Lower leg skin (tissue), 4 donors: ENCODE measurements at regions not wholly inside any gene's neighbourhood (a gene's known extent, or its start where the extent isn't known, plus 50 kb on each side); places are given as distances from the start of the nearest gene placed in this dataset.

Experiments used
- DNase-seq, 2 donors: peaks; one replicate each; pipeline ENCODE4 v3.0.0-alpha.2; 2019; ENCODE audit warnings: low spot score in 2 of 2
- H3K4me3 ChIP-seq: fragments of 200-600 bp; sonication (generic); 2 replicates; pipeline ENCODE4 v1.5.1; 2017; ENCODE audit warnings: mild to moderate bottlenecking, low read depth; ENCODE audit not compliant: poor library complexity, severe bottlenecking
- CTCF ChIP-seq, 3 donors: fragments of 450-650 bp; IDR thresholded peaks; one replicate each; pipeline ENCODE4 v1.5.1; 2016; ENCODE audit warnings: antibody characterized with exemption in 3 of 3, mild to moderate bottlenecking in 3 of 3, moderate library complexity in 2 of 3
- POLR2A ChIP-seq, 2 donors: fragments of 450-650 bp; IDR thresholded peaks; one replicate each; pipeline ENCODE4 v1.6.1; 2016 to 2017; ENCODE audit warnings: antibody characterized with exemption in 2 of 2, mild to moderate bottlenecking in 1 of 2, moderate library complexity in 1 of 2
- WGBS, 2 donors: methylation state at CpG; one replicate each; pipeline ENCODE4 v1.1.5; 2018; 5-methylcytosine and 5-hydroxymethylcytosine counted together
- intact Hi-C: fragments of 100-400 bp; cut with DNase I; formaldehyde crosslinking; loops from one replicate; pipeline ENCODE4 v1.15.0; 2023; ENCODE audit warnings: low total_unique reads

GRCh38 chr5:92554447-92555085, 1026.5 kb downstream of the NR2F1-AS1 start:
- intact Hi-C loops: no loop called here
- H3K4me3 ChIP-seq: no peak overlapping the region
- WGBS, 2 donors: 55 to 68% methylated on average over 1 of the region's 1 CpG
- TF ChIP-seq POLR2A (IDR thresholded peaks at IDR 0.05) (no peak), CTCF (IDR thresholded peaks at IDR 0.05) (no peak)
- DNase-seq: no peak

- H3K4me3 ChIP-seq: no peak overlapping the region
- TF ChIP-seq CTCF (IDR thresholded peaks at IDR 0.05): no peak
- no peak for TF ChIP-seq POLR2A (IDR thresholded peaks at IDR 0.05)
- intact Hi-C loops: no loop called here
- DNase-seq: no peak
These were observed 1027.7 kb downstream of the NR2F1-AS1 start for GRCh38 chr5:92553326-92553725.

- H3K4me3 ChIP-seq: no peak overlapping the region
- TF ChIP-seq CTCF (IDR thresholded peaks at IDR 0.05): no peak
- TF ChIP-seq POLR2A (IDR thresholded peaks at IDR 0.05): no peak
- intact Hi-C loops: no loop called here
- DNase-seq: no peak
- WGBS, 2 donors: 36 to 38% methylated on average over 8 of the region's 8 CpGs
These were observed 1028.5 kb downstream of the NR2F1-AS1 start for GRCh38 chr5:92552206-92553160.

GRCh38 chr5:92548346-92548745, 1032.7 kb downstream of the NR2F1-AS1 start:
- intact Hi-C loops: no loop called here
- DNase-seq: no peak
- H3K4me3 ChIP-seq: no peak overlapping the region
- WGBS, 2 donors: 48 to 60% methylated on average over 2 of the region's 2 CpGs
- TF ChIP-seq CTCF (IDR thresholded peaks at IDR 0.05) (no peak), POLR2A (IDR thresholded peaks at IDR 0.05) (no peak)

- intact Hi-C loops: no loop called here
- no peak for TF ChIP-seq CTCF (IDR thresholded peaks at IDR 0.05)
- TF ChIP-seq POLR2A (IDR thresholded peaks at IDR 0.05): no peak
- no peak overlapping the region for H3K4me3 ChIP-seq
- 85 to 92% methylated on average over 1 of the region's 1 CpG for WGBS, 2 donors
- no peak for DNase-seq
These were observed 1036.4 kb downstream of the NR2F1-AS1 start for GRCh38 chr5:92544596-92544995.
